ENCODE measurements at regions not wholly inside any gene's neighbourhood (a gene's known extent, or its start where the extent isn't known, plus 50 kb on each side); places are given as distances from the start of the nearest gene placed in this dataset.

DNA sequence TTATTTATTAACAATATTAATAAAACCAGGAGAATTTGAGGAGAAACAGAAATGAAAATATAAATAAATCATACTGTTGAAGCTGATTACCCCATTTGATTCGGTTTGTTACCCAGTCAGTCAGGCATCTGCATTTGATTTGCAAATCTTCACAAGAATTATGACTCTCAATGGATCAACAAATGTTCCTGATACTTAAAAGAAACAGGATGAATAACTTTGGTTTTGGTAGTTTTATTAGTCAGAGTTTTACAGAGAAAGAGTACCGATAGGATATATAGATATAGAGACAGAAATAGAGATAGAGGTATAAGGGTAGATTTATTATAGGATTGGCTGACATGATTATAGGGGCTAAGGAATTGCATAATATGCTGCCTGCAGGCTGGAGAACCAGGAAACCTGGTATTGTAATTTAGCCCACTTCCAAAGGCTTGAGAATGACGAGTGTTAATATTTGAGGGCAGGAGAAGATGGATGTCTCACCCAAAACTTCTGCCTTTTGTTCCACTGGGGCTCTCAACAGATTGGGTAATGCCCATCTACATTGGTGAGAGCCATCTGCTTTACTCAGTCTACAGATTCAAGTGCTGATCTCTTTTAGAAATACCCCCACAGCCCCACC, 241.6 kb upstream of the COL8A1 start:
- no peak overlapping the region for H3K4me2 ChIP-seq (ENCODE audit: low read depth, low read length)
- TF ChIP-seq ZNF326 (CRISPR knock-in tag; IDR thresholded peaks at IDR 0.05; ENCODE audit: borderline replicate concordance): no peak
- no peak for TF ChIP-seq ZNF883 (CRISPR knock-in tag; IDR thresholded peaks at IDR 0.05; ENCODE audit: not compliant biosample characterization)
- TF ChIP-seq MBD4 (IDR thresholded peaks at IDR 0.05; ENCODE audit: borderline replicate concordance, low read length): no peak
- TF ChIP-seq ZNF337 (CRISPR knock-in tag; IDR thresholded peaks at IDR 0.05; ENCODE audit: borderline replicate concordance, low read depth): no peak
- TF ChIP-seq, protein P1, sequence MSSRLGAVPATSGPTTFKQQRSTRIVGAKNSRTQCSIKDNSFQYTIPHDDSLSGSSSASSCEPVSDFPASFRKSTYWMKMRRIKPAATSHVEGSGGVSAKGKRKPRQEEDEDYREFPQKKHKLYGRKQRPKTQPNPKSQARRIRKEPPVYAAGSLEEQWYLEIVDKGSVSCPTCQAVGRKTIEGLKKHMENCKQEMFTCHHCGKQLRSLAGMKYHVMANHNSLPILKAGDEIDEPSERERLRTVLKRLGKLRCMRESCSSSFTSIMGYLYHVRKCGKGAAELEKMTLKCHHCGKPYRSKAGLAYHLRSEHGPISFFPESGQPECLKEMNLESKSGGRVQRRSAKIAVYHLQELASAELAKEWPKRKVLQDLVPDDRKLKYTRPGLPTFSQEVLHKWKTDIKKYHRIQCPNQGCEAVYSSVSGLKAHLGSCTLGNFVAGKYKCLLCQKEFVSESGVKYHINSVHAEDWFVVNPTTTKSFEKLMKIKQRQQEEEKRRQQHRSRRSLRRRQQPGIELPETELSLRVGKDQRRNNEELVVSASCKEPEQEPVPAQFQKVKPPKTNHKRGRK (CRISPR knock-in tag; IDR thresholded peaks at IDR 0.05): no peak
- TF ChIP-seq SOX5 (CRISPR knock-in tag; IDR thresholded peaks at IDR 0.05; ENCODE audit: borderline replicate concordance): no peak
- no peak for TF ChIP-seq ZNF557 (CRISPR knock-in tag; IDR thresholded peaks at IDR 0.05)
- TF ChIP-seq CBX2 (IDR thresholded peaks at IDR 0.05; ENCODE audit: low read depth, low read length): no peak
- no peak for TF ChIP-seq CBX2 (CRISPR knock-in tag; IDR thresholded peaks at IDR 0.05; ENCODE audit: low read depth)
- TF ChIP-seq, protein P2, sequence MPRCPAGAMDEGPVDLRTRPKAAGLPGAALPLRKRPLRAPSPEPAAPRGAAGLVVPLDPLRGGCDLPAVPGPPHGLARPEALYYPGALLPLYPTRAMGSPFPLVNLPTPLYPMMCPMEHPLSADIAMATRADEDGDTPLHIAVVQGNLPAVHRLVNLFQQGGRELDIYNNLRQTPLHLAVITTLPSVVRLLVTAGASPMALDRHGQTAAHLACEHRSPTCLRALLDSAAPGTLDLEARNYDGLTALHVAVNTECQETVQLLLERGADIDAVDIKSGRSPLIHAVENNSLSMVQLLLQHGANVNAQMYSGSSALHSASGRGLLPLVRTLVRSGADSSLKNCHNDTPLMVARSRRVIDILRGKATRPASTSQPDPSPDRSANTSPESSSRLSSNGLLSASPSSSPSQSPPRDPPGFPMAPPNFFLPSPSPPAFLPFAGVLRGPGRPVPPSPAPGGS (CRISPR knock-in tag; IDR thresholded peaks at IDR 0.05): no peak
- no peak for TF ChIP-seq KAT2B (IDR thresholded peaks at IDR 0.05; ENCODE audit: borderline replicate concordance, low read depth, low read length)
- TF ChIP-seq, protein P3, sequence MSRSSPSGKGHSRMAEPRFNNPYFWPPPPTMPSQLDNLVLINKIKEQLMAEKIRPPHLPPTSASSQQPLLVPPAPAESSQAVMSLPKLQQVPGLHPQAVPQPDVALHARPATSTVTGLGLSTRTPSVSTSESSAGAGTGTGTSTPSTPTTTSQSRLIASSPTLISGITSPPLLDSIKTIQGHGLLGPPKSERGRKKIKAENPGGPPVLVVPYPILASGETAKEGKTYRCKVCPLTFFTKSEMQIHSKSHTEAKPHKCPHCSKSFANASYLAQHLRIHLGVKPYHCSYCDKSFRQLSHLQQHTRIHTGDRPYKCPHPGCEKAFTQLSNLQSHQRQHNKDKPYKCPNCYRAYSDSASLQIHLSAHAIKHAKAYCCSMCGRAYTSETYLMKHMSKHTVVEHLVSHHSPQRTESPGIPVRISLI (CRISPR knock-in tag; IDR thresholded peaks at IDR 0.05; ENCODE audit: borderline replicate concordance): no peak
- TF ChIP-seq CEBPG (CRISPR knock-in tag; IDR thresholded peaks at IDR 0.05): no peak
- TF ChIP-seq ZNF558 (CRISPR knock-in tag; IDR thresholded peaks at IDR 0.05; ENCODE audit: borderline replicate concordance): no peak
- TF ChIP-seq HDAC1 (CRISPR knock-in tag; IDR thresholded peaks at IDR 0.05): no peak
- no peak for TF ChIP-seq NR3C1 (CRISPR knock-in tag; IDR thresholded peaks at IDR 0.05)
- TF ChIP-seq SALL1 (CRISPR knock-in tag; IDR thresholded peaks at IDR 0.05): no peak
- no peak for TF ChIP-seq ZNF709 (CRISPR knock-in tag; IDR thresholded peaks at IDR 0.05)
- no peak for TF ChIP-seq SP5 (CRISPR knock-in tag; IDR thresholded peaks at IDR 0.05; ENCODE audit: borderline replicate concordance, low read depth)
- intact Hi-C loops (cut with micrococcal nuclease; ENCODE audit: unreplicated experiment): no loop called here
- BruUV-seq (replicated peaks): no TSS peak
- ChIA-PET POLR2A (no interaction called here), CTCF (ENCODE audit: low intra/inter-chr PET ratio, low total read pairs) (no interaction called here)
- in situ Hi-C loops (cut with HindIII; ENCODE audit: extremely low pct_ligation_motif_present, low pct_unique_long_range_greater_than_20kb): no loop called here
- DNase-seq (ENCODE audit: low spot score) (no peak), ATAC-seq (no peak), FAIRE-seq (no peak)
- no peaks in the 10 kb centered on the region for H3K4me1 ChIP-seq (ENCODE audit: insufficient read depth, low read length)
- H2AFZ ChIP-seq (ENCODE audit: low read length): no peak overlapping the region
- H4K20me1 ChIP-seq (ENCODE audit: insufficient read depth, low read length): no peaks in the 10 kb centered on the region
- H3K27me3 ChIP-seq (ENCODE audit: control insufficient read depth in 1 of 2, insufficient read depth in 2 of 2, low read length in 2 of 2): no peaks in the 10 kb centered on the region
- H3K4me3 ChIP-seq (replicated peaks in 1 of 3; ENCODE audit: insufficient read depth in 1 of 3, low read depth in 2 of 3, low read length in 3 of 3): no peak overlapping the region
- no peaks in the 10 kb centered on the region for H3K36me3 ChIP-seq (replicated peaks in 1 of 2; ENCODE audit: control insufficient read depth in 1 of 2, insufficient read depth in 2 of 2, low read length in 2 of 2)
- H3K79me2 ChIP-seq (ENCODE audit: insufficient read depth, low read length): no peaks in the 10 kb centered on the region
- no peak overlapping the region for H3K9ac ChIP-seq (ENCODE audit: insufficient read depth, low read depth, low read length)
- H3K9me3 ChIP-seq (ENCODE audit: low read length): peaks cover 25% of the 10 kb centered on the region
- no peak overlapping the region for H3K27ac ChIP-seq (ENCODE audit: extremely low read length, insufficient read depth, low read length)
- 0% methylated on average over 3 of the region's 3 CpGs for WGBS (ENCODE audit: low lambda C conversion rate)

All from HepG2 (cell line).